ENCODE measurements at regions not wholly inside any gene's neighbourhood (a gene's known extent, or its start where the extent isn't known, plus 50 kb on each side); places are given as distances from the start of the nearest gene placed in this dataset.

- TF ChIP-seq POLR2A (IDR thresholded peaks at IDR 0.05; ENCODE audit: low read depth, low read length) (no peak), POU2F2 (IDR thresholded peaks at IDR 0.05; ENCODE audit: low read depth, low read length) (no peak), POLR2AphosphoS5 (IDR thresholded peaks at IDR 0.05; ENCODE audit: low read depth, low read length) (no peak), PAX5 (IDR thresholded peaks at IDR 0.05; ENCODE audit: insufficient read depth, low read length, severe bottlenecking) (no peak), SPI1 (IDR thresholded peaks at IDR 0.05; ENCODE audit: low read depth, low read length) (no peak), TAF1 (IDR thresholded peaks at IDR 0.05; ENCODE audit: low read depth, low read length) (no peak)
- DNase-seq (ENCODE audit: insufficient read length, low spot score) (no peak), FAIRE-seq (no peak)
Measured at GRCh38 chr16:66002601-66003000, 363.9 kb upstream of the CDH5 start.

DNA sequence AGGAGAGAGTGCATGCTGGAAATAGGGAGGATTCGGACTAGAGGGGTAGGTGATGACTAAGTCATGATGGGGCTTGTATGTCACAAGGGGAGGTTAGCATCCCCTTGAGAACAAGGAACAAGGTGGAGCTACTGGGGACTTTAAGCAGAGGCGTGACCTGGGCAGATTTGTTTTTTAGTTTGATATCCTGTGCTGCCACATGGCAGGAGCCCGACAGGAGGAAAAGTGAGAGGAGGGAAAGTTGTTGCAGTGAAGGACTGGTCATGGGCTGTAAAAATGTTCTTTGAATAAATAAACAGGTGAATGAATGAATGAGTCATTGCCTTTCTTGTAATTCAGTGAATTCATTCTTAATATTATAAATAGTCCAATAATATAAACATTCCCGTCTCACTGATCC lies 365.1 kb upstream of the CDH5 start:
- TF ChIP-seq POLR2AphosphoS5 (IDR thresholded peaks at IDR 0.05; ENCODE audit: low read depth, low read length) (no peak), SPI1 (IDR thresholded peaks at IDR 0.05; ENCODE audit: low read depth, low read length) (no peak), TAF1 (IDR thresholded peaks at IDR 0.05; ENCODE audit: low read depth, low read length) (no peak), PAX5 (IDR thresholded peaks at IDR 0.05; ENCODE audit: insufficient read depth, low read length, severe bottlenecking) (no peak), POU2F2 (IDR thresholded peaks at IDR 0.05; ENCODE audit: low read depth, low read length) (no peak), POLR2A (IDR thresholded peaks at IDR 0.05; ENCODE audit: low read depth, low read length) (no peak)
- DNase-seq (ENCODE audit: insufficient read length, low spot score): no peak
- no peak for FAIRE-seq

DNA sequence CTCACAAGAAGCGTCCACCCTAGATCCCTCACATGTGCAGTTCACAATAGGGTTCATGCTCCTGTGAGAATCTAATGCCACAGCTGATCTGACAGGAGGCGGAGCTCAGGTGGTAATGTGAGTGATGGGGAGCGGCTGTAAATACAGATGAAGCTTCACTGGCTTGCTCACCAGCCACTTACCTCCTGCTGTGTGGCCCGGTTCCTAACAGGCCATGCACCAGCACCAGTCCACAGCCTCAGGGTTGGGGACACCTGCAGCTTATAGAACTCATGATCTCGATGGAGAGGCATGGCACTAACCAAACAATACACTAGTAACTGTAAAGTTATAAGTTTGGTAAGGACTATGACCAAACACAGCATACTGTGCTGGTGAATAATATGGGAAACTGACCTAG lies 368.0 kb upstream of the CDH5 start:
- FAIRE-seq (no peak), DNase-seq (ENCODE audit: insufficient read length, low spot score) (no peak)
- TF ChIP-seq POU2F2 (IDR thresholded peaks at IDR 0.05; ENCODE audit: low read depth, low read length): no peak
- TF ChIP-seq POLR2A (IDR thresholded peaks at IDR 0.05; ENCODE audit: low read depth, low read length): no peak
- TF ChIP-seq PAX5 (IDR thresholded peaks at IDR 0.05; ENCODE audit: insufficient read depth, low read length, severe bottlenecking): no peak
- TF ChIP-seq SPI1 (IDR thresholded peaks at IDR 0.05; ENCODE audit: low read depth, low read length): no peak
- TF ChIP-seq POLR2AphosphoS5 (IDR thresholded peaks at IDR 0.05; ENCODE audit: low read depth, low read length): no peak
- TF ChIP-seq TAF1 (IDR thresholded peaks at IDR 0.05; ENCODE audit: low read depth, low read length): no peak

- DNase-seq (ENCODE audit: insufficient read length, low spot score): no peak
- no peak for TF ChIP-seq PAX5 (IDR thresholded peaks at IDR 0.05; ENCODE audit: insufficient read depth, low read length, severe bottlenecking)
- FAIRE-seq: no peak
Measured at GRCh38 chr16:65994291-65994690, 372.2 kb upstream of the CDH5 start.

GRCh38 chr16:65991149-65991701 lies 375.3 kb upstream of the CDH5 start:
- no peak for TF ChIP-seq PAX5 (IDR thresholded peaks at IDR 0.05; ENCODE audit: insufficient read depth, low read length, severe bottlenecking)
- TF ChIP-seq TAF1 (IDR thresholded peaks at IDR 0.05; ENCODE audit: low read depth, low read length): no peak
- no peak for TF ChIP-seq SPI1 (IDR thresholded peaks at IDR 0.05; ENCODE audit: low read depth, low read length)
- no peak for TF ChIP-seq POU2F2 (IDR thresholded peaks at IDR 0.05; ENCODE audit: low read depth, low read length)
- no peak for TF ChIP-seq POLR2A (IDR thresholded peaks at IDR 0.05; ENCODE audit: low read depth, low read length)
- no peak for TF ChIP-seq POLR2AphosphoS5 (IDR thresholded peaks at IDR 0.05; ENCODE audit: low read depth, low read length)
- no peak for DNase-seq (ENCODE audit: insufficient read length, low spot score)
- no peak for FAIRE-seq

DNA sequence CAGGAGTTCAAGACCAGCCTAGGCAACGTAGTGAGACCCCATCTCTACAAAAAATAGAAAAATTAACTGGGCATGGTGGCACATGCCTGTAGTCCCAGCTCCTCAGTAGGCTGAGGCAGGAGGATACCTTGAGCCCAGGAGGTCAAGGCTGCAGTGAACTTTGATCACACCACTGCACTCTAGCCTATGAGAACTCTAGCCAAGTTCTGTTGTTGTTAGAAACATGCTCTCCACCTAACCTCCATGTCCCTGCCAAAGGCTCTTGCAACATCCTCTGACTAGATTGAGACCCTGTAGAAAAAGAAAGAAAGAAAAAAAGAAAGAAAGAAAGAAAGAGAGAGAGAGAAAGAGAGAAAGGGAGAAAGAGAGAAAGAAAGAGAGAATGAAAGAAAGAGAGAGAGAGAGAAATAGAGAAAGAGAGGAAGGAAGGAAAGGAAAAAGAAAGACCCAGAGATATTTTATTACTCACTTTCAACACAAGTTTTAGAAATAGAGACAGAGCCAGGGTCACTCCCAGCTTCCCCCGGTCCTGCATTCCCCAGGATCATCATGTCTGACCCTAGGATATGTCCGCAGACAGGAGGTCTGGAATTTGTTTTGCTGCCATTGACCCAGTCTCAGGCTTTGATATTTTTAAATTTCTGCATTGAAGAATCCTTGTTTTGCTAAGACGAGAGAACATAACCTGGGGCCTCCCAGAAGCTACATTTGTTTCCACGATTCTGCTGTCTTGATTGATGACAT lies 376.5 kb upstream of the CDH5 start:
- TF ChIP-seq POLR2AphosphoS5 (IDR thresholded peaks at IDR 0.05; ENCODE audit: low read depth, low read length) (no peak), POU2F2 (IDR thresholded peaks at IDR 0.05; ENCODE audit: low read depth, low read length) (no peak), TAF1 (IDR thresholded peaks at IDR 0.05; ENCODE audit: low read depth, low read length) (no peak), POLR2A (IDR thresholded peaks at IDR 0.05; ENCODE audit: low read depth, low read length) (no peak), SPI1 (IDR thresholded peaks at IDR 0.05; ENCODE audit: low read depth, low read length) (no peak), PAX5 (IDR thresholded peaks at IDR 0.05; ENCODE audit: insufficient read depth, low read length, severe bottlenecking) (no peak)
- FAIRE-seq: no peak
- DNase-seq (ENCODE audit: insufficient read length, low spot score): no peak

DNA sequence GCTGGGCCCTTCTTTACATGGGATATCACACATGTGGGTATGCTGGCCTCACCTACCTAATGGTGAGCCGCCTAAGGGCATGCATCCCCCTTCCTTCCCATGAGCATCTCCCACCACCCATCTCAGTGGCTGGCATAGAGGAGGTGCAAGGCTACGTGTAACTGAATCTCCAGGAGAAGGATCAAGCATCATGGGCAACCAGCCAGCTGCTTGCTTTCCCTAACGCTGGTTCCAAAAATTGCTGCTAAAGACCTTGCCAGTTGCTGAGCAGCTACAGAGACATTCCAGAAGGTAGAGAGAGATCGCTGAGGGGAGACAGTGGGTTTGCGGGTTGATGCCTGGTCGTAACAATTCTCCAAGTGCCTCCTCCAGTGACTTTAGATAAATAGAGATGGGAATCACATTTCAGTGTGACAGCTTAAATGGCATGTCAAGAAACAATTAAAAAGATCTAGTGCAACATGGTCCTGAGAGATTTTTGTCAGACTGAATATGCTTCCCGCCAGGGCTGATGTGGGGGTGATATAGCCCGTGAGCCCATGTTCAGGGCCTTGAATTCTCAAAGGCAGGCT lies 378.4 kb upstream of the CDH5 start:
- TF ChIP-seq POU2F2 (IDR thresholded peaks at IDR 0.05; ENCODE audit: low read depth, low read length) (no peak), TAF1 (IDR thresholded peaks at IDR 0.05; ENCODE audit: low read depth, low read length) (no peak), SPI1 (IDR thresholded peaks at IDR 0.05; ENCODE audit: low read depth, low read length) (no peak), POLR2AphosphoS5 (IDR thresholded peaks at IDR 0.05; ENCODE audit: low read depth, low read length) (no peak), POLR2A (IDR thresholded peaks at IDR 0.05; ENCODE audit: low read depth, low read length) (no peak), PAX5 (IDR thresholded peaks at IDR 0.05; ENCODE audit: insufficient read depth, low read length, severe bottlenecking) (no peak)
- FAIRE-seq (no peak), DNase-seq (ENCODE audit: insufficient read length, low spot score) (no peak)

GRCh38 chr16:65984296-65984695 lies 382.2 kb upstream of the CDH5 start:
- FAIRE-seq (no peak), DNase-seq (ENCODE audit: insufficient read length, low spot score) (no peak)
- TF ChIP-seq POU2F2 (IDR thresholded peaks at IDR 0.05; ENCODE audit: low read depth, low read length) (no peak), POLR2A (IDR thresholded peaks at IDR 0.05; ENCODE audit: low read depth, low read length) (no peak), TAF1 (IDR thresholded peaks at IDR 0.05; ENCODE audit: low read depth, low read length) (no peak), SPI1 (IDR thresholded peaks at IDR 0.05; ENCODE audit: low read depth, low read length) (no peak), POLR2AphosphoS5 (IDR thresholded peaks at IDR 0.05; ENCODE audit: low read depth, low read length) (no peak), PAX5 (IDR thresholded peaks at IDR 0.05; ENCODE audit: insufficient read depth, low read length, severe bottlenecking) (no peak)

DNA sequence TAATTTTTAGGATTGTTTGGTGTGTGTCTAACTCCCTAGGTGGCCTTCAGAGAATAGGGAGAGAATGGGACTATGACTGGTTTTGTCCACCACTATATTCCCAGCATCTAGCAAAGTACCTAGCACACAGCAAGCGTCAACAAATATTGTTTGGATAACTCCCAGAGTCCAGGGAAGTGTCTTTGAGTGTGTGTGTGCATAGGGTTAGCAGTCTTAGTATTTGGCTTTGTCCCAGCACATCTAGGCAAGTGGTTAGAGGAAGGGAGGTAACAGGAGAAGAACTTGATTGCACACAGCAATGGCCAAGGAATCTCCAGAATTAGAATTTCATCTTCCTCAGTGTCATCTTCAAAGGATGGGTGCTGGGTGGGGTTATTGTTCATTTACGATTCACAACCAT lies 385.4 kb upstream of the CDH5 start:
- DNase-seq (ENCODE audit: insufficient read length, low spot score) (no peak), FAIRE-seq (no peak)
- TF ChIP-seq POU2F2 (IDR thresholded peaks at IDR 0.05; ENCODE audit: low read depth, low read length) (no peak), SPI1 (IDR thresholded peaks at IDR 0.05; ENCODE audit: low read depth, low read length) (no peak), TAF1 (IDR thresholded peaks at IDR 0.05; ENCODE audit: low read depth, low read length) (no peak), POLR2AphosphoS5 (IDR thresholded peaks at IDR 0.05; ENCODE audit: low read depth, low read length) (no peak), POLR2A (IDR thresholded peaks at IDR 0.05; ENCODE audit: low read depth, low read length) (no peak), PAX5 (IDR thresholded peaks at IDR 0.05; ENCODE audit: insufficient read depth, low read length, severe bottlenecking) (no peak)
